AML-193 (cell line): ENCODE measurements at regions not wholly inside any gene's neighbourhood (a gene's known extent, or its start where the extent isn't known, plus 50 kb on each side); places are given as distances from the start of the nearest gene placed in this dataset.
A peak's percentile ranks its signal among the peaks of the same experiment; 100 is the strongest.
"Not testable (repeated sequence)": the region's sequence is repeated elsewhere in the genome, so short reads cannot be mapped to it uniquely, and the experiment has no call there.

Experiments used
- DNase-seq, 2 experiments: peaks; one replicate each; lab custom pipeline; 2025; lab: John Stamatoyannopoulos, UW

DNA sequence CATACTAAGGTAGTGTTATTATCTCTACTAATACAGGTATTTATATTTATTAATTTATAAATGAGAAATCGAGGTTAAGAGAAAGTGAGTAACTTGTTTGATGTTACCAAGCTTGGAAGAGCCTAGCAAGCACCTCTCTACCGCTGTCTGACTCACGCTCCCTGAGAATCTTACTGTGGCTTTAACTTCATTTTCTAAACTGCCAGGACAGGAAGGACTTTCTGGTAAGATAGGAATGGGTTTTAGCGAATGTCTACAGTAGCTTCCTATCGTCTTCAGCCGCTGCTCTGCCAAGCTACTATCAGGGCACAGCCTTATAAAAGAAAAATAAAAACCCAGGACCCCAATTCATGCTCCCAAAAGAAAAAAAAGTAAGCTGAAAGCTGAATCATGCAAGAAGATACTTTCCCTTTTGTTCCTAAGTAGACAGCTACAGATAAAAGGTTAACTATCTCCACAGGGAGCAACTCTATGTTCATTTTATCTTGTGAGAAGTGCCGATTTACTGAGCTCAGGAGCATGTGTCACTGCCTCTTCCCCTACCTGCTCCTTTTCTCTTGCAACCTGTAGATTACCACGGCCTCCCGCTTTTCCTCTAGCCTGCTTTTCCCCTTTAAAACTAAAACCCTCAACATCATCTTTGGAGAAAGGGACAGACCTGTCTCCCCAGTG is 60.2 kb downstream of the THNSL1 start:
- no peak for DNase-seq

DNA sequence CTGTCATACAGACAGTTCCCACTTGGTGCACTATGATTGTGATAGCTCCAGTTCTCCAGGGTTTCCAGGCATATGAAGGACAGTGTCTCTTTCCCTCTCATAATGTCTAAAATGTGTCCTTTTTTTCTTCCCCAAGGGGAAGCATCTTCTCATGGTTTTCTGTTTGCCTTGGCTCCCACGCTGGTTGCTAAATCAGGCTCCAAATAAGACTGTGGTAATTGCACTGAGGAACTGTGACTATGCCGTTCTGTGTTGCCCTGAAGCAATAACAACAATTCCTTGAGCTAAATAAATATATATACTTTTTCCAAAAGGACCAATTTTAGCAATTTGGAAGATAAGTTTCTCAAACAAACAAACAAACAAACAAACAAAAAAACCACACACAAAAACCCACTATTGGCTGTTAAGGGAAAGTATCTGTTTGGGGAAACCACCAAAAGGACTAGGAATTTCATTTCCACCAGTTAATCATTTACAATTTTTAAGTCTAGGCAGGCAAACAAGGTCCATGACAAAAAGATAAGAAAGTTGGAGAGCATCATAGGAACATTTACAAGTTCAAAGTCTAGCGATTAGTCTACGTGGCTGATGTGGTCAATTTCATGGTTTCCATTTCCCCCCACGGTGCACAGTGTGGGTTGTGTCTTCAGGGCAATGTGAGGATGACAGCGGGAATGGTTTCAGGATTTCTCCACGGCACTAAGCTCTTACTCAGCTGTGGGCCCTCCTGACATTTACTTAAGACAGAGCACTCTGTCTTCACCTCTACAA is 62.4 kb downstream of the THNSL1 start:
- DNase-seq = peak in 1 of 2 experiments; percentile 2

DNA sequence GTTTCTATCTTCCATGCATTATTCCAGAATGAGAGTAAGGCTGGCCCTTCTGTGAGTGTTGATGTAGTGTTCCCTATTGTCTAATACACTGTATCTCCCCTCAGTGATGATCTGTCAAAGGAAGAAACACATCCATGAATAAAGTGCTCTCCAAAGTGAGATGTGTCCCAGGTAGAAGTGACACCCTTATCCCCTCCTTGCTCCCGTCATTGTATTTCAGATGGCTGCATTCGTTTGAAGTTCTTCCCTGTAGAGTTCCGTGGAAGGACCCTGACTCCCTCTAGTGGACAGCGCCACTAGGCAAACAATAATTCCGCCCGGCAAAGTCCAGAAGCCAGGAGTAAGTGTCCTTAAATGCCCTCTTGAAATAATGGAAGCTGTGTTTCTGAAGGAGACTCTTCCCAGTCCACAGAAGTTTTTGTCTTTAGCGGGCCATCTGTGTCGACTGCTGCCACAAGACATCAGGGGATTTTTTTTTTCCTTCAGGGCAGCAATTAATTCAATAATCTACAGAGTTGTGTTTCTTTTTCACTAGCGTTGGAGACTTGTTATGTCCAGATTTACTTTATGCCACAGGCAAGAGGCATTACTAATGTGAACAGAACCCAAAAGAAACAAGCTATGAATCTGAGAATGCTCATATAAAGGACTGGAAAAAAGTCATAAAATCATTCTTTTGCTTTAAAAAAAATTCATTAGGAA is 64.6 kb downstream of the THNSL1 start:
- DNase-seq = peak; percentile 41 to 56

DNA sequence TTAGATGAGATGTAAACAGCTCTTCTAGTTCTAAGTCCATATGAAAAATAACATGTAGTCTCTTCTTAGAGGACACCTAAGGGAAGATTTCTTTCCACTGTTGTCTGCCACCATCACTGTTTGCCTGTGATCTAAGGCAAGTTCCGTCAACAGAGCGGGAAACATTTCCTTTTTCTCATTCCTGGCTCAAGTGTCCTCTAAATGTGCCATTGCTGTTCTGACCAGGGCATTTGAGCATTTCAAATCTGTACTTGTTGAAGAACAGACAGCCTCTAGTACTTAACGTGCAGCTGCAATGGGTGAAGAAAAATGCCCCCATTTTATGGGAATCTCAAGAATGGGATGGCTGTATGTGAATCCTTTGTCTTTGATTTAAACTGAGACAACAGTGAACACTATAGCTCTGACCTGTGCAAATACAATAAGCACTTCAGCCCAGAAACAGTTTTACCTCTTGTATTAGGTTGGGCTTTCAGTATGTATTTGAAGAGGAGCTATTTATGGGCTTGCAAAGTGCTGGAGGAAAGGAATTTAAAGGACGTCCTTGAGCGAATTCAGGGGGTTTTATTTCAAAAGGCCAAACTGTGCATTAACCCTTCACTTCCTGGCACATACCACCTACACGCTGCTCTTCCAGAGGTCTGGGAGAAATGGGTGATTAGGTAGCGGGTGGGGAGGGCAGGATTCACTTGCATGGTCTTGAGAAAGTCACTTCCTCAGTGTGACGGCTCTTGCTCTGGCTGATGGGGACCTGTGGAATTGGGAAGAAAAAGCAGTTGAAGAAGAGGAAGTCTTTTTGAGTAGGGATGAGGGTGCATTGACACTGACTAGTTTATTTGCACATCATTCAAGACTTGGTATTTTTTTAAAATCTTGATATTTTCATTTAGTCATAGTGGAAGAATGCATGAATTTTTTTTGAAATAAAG is 66.1 kb downstream of the THNSL1 start:
- no peak for DNase-seq

DNA sequence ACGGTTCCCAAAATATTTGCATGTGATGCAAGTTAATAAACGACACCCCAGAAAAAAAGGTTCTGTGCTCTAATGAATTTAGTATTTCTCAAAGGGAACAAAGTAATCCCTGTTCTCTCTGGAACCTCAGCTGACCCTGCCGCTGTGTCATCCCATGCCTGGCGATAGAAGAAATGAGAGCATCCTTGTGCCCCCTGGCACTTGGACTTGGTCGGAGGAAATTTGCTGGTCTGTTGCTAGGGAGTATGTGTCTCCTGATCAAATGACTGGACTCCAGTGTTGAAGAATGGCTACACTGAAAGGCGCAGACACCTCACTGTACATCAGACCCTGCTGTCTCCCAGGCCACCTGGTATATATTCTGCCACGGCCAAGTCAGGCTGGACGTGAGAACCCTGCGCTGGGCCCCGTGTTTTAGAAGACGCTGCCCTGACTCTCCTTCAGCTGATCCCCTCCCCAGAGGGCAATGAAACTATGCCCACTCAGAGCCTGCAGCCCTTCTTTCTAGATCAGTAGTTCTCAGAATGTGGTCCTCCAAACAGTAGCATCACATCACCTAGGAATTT is 67.2 kb downstream of the THNSL1 start:
- DNase-seq = no peak

DNA sequence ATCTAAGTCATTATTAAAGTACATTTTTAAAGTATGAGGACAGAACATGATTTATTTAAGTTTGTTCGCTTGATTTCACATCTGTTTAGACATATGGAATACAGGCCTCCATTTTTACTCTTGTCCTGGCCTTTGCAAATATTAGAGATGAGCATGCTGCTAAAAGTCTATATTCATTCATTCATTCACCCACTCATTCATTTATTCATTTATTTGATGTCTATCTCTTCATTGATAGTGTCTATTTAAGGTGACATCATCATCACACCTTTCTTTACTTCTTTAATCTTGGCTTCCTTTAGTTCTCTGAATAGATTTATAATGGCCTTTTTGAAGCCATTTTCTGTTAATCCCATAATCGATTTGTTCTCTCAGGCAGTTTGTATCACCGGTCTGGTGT is 68.0 kb downstream of the THNSL1 start:
- no peak for DNase-seq

DNA sequence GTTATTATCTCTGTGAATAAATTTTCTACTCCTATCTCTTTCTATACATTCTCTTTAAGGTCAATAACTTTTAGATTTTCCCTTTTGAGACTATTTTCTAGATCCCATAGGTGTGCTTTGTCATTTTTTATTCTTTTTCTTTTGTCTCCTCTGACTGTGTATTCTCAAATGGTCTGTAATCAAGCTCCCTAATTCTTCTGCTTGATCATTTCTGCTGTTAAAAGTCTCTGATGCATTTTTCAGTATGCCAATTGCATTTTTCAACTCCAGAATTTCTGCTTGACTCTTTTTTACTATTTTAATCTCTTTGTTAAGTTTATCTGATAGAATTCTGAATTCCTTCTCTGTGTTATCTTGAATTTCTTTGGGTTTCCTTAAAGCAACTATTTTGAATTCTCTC is 78.2 kb downstream of the THNSL1 start:
- no peak for DNase-seq

DNA sequence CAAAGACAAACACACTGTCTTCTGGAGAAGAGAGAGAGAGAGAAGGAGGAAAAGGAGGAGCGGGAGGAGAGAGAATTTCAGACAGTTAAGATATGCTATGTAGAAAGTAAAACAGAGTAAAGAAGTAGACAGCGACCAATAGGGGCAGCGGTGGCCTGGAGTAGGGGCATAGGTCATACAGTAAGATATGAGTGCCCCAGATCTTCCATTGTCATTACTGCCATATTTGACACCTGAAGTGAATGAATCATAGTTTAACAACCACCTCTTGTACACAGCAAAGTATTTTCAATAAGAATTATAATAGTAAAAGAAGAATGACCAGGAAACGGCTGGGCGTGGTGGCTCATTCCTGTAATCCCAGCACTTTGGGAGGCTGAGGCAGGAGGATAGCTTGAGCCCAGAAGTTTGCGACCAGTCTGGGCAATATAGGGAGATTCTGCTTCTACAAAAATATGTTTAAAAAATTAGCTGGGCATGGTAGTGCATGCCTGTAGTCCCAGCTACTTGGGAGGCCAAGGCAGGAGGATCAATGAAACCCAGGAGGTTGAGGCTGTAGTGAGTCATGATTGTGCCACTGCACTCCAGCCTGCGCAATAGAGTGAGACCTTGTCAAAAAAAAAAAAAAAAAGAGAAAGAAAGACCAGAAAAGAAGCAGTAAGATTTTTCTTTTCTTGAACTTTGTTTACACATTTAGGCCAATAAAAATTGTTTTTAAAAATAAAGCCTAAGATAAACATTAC is 77.0 kb upstream of the GPR158 start:
- DNase-seq = no peak

DNA sequence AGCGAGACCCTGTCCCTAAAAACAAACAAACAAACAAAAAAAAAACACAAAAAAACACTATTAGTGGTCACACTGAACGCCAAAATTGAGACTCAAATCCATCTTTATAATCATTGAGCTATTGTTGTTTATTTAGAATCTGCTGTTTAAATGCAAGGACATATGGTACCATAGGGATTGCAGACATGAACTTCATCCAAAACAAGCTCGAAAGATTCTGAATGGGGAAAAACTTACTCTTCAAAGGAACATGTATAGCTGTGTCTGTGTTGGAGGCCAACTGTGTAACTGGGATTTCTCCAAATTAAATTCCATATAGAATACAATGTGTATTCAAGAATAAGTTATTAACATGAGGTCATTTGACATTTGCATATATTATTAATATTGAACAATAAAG is 74.7 kb upstream of the GPR158 start:
- DNase-seq = no peak

DNA sequence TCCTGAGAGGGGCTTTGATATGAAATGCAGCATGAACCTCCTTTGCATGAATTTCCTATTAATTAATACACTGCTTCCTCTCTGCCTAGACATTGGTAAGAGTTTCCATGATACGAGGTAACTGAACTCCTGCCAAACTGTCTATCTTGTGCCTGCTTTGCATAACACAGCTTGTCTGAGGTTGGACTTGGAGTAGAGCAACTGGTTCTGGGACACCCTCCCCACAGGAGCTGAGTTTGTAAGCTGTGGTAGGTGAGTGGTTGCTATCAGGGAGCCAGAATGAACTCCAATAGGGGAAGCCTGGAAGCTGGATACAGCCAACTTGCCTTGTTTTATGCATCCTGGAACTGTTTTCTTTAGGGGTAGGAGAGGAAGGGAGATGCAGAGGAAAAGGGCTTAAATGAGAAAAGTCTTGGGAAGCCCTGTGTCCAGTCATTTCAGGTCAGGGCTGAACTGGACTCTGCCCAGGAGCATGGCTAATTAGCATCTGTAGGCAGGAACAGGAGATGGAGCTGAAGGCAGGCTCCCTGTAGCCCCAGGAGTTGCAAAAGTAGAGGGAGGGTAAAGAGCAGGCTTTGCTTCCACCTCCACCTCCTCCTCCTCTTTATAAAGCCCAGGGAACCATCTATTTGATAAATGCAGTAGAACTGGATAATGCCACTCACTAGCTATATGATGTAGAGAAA is 73.2 kb upstream of the GPR158 start:
- DNase-seq = no peak

DNA sequence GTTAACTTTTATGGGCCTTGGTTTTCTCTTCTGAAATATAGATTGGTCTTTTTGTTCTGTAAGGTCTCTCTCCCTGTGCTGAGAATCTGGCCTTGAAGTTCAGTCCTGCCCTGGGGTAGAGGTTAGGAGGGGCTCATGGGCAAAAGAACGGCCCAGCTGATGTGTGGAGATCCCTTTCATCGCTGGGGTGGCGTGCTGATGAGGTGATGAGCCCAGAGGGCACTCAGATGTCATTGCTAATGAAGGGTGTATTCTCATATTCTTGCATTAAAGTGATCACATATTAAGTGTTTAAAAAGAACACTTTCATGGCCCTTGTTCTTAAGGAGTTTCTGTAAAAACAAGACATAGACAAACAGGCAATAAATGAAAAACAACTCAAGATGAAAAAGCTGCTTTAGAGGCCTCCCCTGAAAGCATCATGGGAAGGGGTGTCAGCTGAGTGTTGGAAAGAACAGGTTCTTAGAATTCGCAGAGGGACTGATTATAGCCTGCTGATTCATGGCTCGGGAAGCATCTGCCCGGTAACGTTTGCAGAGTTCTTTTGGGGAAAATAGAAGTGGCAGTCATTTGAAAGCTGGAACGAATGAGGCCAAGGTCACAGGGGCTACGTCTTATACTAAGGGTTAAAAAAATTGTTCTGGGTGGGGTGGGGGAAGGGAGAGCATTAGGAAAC is 72.5 kb upstream of the GPR158 start:
- no peak for DNase-seq

DNA sequence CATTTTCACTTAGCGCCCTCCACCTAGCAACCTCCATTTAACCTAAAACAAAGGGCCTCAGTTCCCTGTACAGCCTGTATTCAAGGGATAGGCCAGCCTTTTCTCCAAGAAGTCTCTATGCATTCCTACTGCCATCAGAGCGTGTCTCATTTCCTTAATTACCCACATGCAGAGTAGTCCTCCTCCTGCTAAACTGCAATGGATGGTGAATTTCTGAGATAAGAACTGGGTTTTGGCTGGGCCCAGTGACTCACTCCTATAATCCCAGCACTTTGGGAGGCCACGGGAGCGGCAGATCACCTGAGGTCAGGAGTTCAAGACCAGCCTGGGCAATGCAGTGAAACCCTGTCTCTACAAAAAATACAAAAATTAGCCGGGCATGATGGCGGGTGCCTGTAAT is 71.1 kb upstream of the GPR158 start:
- no peak for DNase-seq

DNA sequence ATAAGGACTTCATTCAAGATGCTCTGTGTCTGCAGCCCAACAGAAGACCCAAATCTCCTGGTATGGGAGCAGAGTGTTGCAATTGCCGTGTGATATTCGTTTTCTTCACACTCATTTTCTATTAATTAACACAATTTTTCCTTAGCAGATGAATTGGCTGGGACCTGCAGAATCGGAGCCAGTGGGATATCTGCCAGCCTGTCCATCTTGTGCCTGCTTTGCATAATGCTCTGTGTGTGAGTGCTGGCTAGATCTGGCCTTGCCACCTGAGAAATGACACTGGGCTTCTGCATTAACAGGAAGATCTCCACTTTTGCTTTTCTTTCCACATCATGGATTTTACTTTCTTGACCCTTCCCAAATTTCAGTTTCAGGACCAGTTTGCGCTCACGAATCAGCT is 70.4 kb upstream of the GPR158 start:
- DNase-seq = no peak

DNA sequence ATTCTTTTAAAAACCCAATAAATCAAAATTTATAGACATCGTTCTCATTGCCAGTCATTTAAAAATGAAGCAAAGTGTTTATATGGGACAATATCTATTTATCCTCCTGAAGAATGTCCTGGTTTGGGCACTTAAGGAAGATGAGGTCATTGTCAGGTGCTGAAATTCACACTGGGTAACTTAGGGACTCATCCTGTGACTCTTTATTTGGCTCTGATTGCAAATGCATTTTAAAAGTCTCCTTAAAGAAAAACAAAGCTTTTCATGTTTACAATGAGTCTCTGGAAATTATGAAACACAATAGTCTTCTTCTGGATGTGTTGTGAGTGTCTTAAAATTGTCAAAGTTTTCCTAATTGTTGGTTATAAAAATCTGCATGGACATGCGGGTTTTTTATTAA is 69.5 kb upstream of the GPR158 start:
- DNase-seq = no peak

DNA sequence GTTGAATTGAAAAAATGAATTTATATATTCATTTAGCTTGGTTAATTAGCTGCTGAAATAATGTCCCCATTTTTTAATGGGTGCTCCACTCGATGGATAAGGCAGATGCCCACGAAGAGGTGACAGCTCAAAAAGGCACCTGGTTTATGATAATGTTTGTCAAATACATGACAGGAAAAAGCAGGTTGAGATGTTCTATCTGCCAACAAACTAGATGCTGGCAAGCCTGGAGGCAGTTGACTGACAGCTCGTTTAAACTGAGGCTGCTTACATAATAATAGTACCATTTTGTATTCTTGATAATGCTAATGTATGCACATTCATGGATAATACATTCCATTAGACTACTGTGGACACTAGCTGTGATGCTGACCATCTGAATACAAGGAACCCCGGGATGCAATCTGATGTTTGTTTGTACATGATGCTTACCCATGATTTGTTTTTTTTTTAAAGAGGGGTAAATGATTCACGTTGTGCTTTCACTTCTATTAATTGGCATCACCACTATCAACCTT is 69.0 kb upstream of the GPR158 start:
- DNase-seq = no peak

DNA sequence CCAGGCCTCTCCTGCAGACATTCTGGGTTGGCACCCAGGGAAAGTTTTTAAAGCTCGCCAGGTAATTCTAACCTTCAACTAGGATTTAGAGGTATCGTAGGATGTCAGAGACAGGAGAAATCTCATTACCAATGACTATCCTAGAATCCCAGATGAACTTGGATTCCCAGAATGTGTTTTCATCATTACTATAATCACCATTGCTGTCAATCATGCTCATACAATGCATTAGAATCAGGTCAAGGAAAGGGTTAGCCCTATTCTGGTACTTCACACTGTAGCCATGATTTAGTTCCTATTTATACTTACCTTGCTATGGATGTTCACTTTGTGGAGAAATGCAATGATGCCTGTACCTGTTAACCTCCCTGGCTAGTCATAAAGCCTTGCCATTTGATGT is 67.0 kb upstream of the GPR158 start:
- DNase-seq = no peak

DNA sequence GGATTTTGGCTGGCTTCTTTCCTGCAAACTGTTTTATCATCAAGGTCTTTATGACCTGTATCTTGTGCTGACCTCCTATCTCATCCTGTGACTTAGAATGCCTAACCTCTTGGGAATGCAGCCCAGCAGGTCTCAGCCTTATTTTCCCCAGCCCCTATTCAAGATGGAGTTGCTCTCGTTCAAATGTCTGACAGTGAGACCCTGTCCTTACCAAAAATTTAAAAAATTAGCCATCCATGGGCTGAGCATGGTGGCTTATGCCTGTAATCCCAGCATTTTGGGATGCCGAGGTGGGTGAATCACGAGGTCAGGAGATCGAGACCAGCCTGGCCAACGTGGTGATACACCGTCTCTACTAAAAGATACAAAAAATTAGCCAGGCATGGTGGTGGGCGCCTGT is 64.9 kb upstream of the GPR158 start:
- not testable (repeated sequence) for DNase-seq

DNA sequence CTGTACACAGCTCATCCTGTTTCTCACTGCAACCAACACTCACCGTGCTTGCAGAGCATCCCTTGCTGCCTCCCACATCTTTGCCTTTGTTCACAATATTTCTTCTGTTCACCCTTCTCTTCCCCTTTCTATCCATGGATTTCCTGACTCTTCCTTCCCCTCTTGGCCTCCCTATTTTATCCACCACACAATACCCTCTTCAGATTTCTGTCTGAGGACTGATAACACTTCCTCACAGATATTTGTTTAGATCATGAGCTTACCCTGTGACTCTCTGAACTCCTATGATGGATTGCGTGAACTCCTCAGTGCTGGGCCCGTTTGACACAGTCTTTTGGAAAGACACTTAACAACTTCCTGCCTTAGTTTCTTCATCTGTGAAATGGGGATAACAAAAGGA is 62.8 kb upstream of the GPR158 start:
- DNase-seq = no peak

DNA sequence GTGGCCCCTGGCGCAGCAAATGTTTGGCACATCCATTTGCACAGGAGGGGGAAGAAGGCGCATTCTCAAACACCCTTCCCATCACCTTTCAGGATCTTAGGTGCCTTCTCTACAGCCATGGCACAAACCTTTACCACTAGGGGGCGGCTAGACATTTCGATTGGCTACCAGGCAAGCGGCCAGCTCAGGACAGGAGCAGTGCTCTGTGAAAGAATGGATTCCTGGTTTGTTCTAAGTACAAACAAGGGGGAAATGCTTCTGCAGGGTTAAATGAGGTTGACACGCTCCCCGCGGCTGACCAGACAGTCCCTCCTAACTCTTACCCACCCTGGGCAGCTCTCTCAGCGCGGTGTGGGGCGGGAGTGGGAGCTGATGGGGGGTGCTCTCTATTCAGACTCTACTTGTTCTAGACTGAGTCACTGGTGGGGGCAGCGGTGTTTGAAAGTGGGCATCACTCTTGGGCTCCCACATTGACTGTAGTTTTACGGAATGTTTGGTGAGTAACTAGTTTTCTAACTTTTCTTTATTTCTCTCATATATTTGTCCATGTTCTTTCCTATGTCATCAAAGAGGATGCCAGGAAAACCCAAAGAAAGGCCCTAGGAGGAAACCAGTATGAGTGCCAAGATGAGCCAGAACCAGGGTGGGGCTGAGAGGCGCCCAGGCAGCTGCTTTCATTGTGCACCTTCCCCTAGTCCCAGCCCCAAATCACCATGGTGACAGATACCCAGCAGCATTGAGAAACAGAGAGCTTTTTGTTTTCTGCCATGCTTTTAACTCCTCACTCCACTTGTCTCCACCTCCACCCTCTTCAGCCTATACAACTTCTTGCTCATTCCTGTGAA is 61.4 kb upstream of the GPR158 start:
- peak; percentile 29 to 35 for DNase-seq
